Ecto neural progenitor cell (in vitro differentiated cells): ENCODE measurements at regions not wholly inside any gene's neighbourhood (a gene's known extent, or its start where the extent isn't known, plus 50 kb on each side); places are given as distances from the start of the nearest gene placed in this dataset.

Experiments
- DNase-seq: peaks from one replicate; pipeline ENCODE4 v3.0.0-alpha.2; 2018; ENCODE audit warnings: low spot score

- DNase-seq, result no peak
Observed at GRCh38 chr5:120738568-120738967, 274.5 kb downstream of the PRR16 start.

- DNase-seq, result no peak
Observed at GRCh38 chr5:120740989-120741388, 276.9 kb downstream of the PRR16 start.

GRCh38 chr5:120748474-120748873, 284.4 kb downstream of the PRR16 start:
- no peak for DNase-seq

- DNase-seq, result no peak
Observed at GRCh38 chr5:120749737-120750136, 285.6 kb downstream of the PRR16 start.

- DNase-seq, result no peak
Observed at GRCh38 chr5:120759587-120759986, 295.5 kb downstream of the PRR16 start.

GRCh38 chr5:120761986-120762385, 297.9 kb downstream of the PRR16 start:
- DNase-seq, result no peak

- DNase-seq, result no peak
Observed at GRCh38 chr5:120765189-120765588, 301.1 kb downstream of the PRR16 start.

- DNase-seq, result no peak
Observed at GRCh38 chr5:120767178-120767820, 303.2 kb downstream of the PRR16 start.

GRCh38 chr5:120769312-120769872, 305.3 kb downstream of the PRR16 start:
- DNase-seq, result no peak

GRCh38 chr5:120771202-120771601, 307.1 kb downstream of the PRR16 start:
- DNase-seq, result no peak

- no peak for DNase-seq
Observed at GRCh38 chr5:120778491-120779484, 314.7 kb downstream of the PRR16 start.

- DNase-seq, result no peak
Observed at GRCh38 chr5:120779674-120780073, 315.6 kb downstream of the PRR16 start.

GRCh38 chr5:120788481-120788880, 324.4 kb downstream of the PRR16 start:
- no peak for DNase-seq

GRCh38 chr5:120789918-120790317, 325.8 kb downstream of the PRR16 start:
- no peak for DNase-seq

- DNase-seq, result no peak
Observed at GRCh38 chr5:120790339-120790738, 326.2 kb downstream of the PRR16 start.

GRCh38 chr5:120792477-120792876, 328.4 kb downstream of the PRR16 start:
- DNase-seq, result no peak

GRCh38 chr5:120794121-120794520, 330.0 kb downstream of the PRR16 start:
- no peak for DNase-seq

- no peak for DNase-seq
Observed at GRCh38 chr5:120803282-120803681, 339.2 kb downstream of the PRR16 start.

GRCh38 chr5:120805131-120805530, 341.0 kb downstream of the PRR16 start:
- DNase-seq, result no peak

- no peak for DNase-seq
Observed at GRCh38 chr5:120806202-120806601, 342.1 kb downstream of the PRR16 start.

- no peak for DNase-seq
Observed at GRCh38 chr5:120808135-120808534, 344.0 kb downstream of the PRR16 start.

- DNase-seq, result no peak
Observed at GRCh38 chr5:120808606-120809005, 344.5 kb downstream of the PRR16 start.

GRCh38 chr5:120813551-120813950, 349.5 kb downstream of the PRR16 start:
- no peak for DNase-seq
